ENCODE measurements at regions not wholly inside any gene's neighbourhood (a gene's known extent, or its start where the extent isn't known, plus 50 kb on each side); places are given as distances from the start of the nearest gene placed in this dataset.

GRCh38 chrX:21056622-21057021 is 317.6 kb upstream of the CNKSR2 start:
- DNase-seq (ENCODE audit: low spot score), result no peak

- no peak for DNase-seq (ENCODE audit: low spot score)
Observed at GRCh38 chrX:21047034-21047455, 327.2 kb upstream of the CNKSR2 start.

- DNase-seq (ENCODE audit: low spot score), result no peak
Observed at GRCh38 chrX:21014326-21014725, 359.9 kb upstream of the CNKSR2 start.

GRCh38 chrX:21004835-21005234 is 369.4 kb upstream of the CNKSR2 start:
- no peak for DNase-seq (ENCODE audit: low spot score)

- no peak for DNase-seq (ENCODE audit: low spot score)
Observed at GRCh38 chrX:20995829-20996228, 378.4 kb upstream of the CNKSR2 start.

GRCh38 chrX:20989361-20989760 is 384.9 kb upstream of the CNKSR2 start:
- DNase-seq (ENCODE audit: low spot score), result no peak

GRCh38 chrX:20988804-20989203 is 385.4 kb upstream of the CNKSR2 start:
- no peak for DNase-seq (ENCODE audit: low spot score)

- no peak for DNase-seq (ENCODE audit: low spot score)
Observed at GRCh38 chrX:20988118-20988517, 386.1 kb upstream of the CNKSR2 start.

GRCh38 chrX:20980426-20980825 is 393.8 kb upstream of the CNKSR2 start:
- no peak for DNase-seq (ENCODE audit: low spot score)

- no peak for DNase-seq (ENCODE audit: low spot score)
Observed at GRCh38 chrX:20974326-20974725, 399.9 kb upstream of the CNKSR2 start.

GRCh38 chrX:20973038-20973437 is 401.2 kb upstream of the CNKSR2 start:
- no peak for DNase-seq (ENCODE audit: low spot score)

GRCh38 chrX:20971250-20971649 is 403.0 kb upstream of the CNKSR2 start:
- no peak for DNase-seq (ENCODE audit: low spot score)

- DNase-seq (ENCODE audit: low spot score), result no peak
Observed at GRCh38 chrX:20969565-20969964, 404.7 kb upstream of the CNKSR2 start.

- no peak for DNase-seq (ENCODE audit: low spot score)
Observed at GRCh38 chrX:20968996-20969395, 405.2 kb upstream of the CNKSR2 start.

- DNase-seq (ENCODE audit: low spot score), result no peak
Observed at GRCh38 chrX:20967725-20968124, 406.5 kb upstream of the CNKSR2 start.

- no peak for DNase-seq (ENCODE audit: low spot score)
Observed at GRCh38 chrX:20965270-20966044, 408.8 kb upstream of the CNKSR2 start.

GRCh38 chrX:20954014-20954413 is 420.2 kb upstream of the CNKSR2 start:
- no peak for DNase-seq (ENCODE audit: low spot score)

- no peak for DNase-seq (ENCODE audit: low spot score)
Observed at GRCh38 chrX:20952180-20952579, 422.0 kb upstream of the CNKSR2 start.

- no peak for DNase-seq (ENCODE audit: low spot score)
Observed at GRCh38 chrX:20951016-20951810, 423.0 kb upstream of the CNKSR2 start.

- DNase-seq (ENCODE audit: low spot score), result no peak
Observed at GRCh38 chrX:20947411-20947912, 426.8 kb upstream of the CNKSR2 start.

GRCh38 chrX:20913760-20914159 is 460.5 kb upstream of the CNKSR2 start:
- no peak for DNase-seq (ENCODE audit: low spot score)

GRCh38 chrX:20906571-20906970 is 467.6 kb upstream of the CNKSR2 start:
- no peak for DNase-seq (ENCODE audit: low spot score)

- DNase-seq (ENCODE audit: low spot score), result no peak
Observed at GRCh38 chrX:20884565-20884964, 489.7 kb upstream of the CNKSR2 start.

All from hematopoietic multipotent progenitor cell treated with erythropoietin and hydrocortisone succinate and interleukin-3 and kit ligand, for 15 days (in vitro differentiated cells).